NCI-H2196 (cell line): ENCODE measurements at regions not wholly inside any gene's neighbourhood (a gene's known extent, or its start where the extent isn't known, plus 50 kb on each side); places are given as distances from the start of the nearest gene placed in this dataset.
"Not testable (repeated sequence)": the region's sequence is repeated elsewhere in the genome, so short reads cannot be mapped to it uniquely, and the experiment has no call there.

Source experiments
- DNase-seq: peaks from one replicate; lab custom pipeline; 2025; ENCODE audit not compliant: unreplicated experiment; lab: John Stamatoyannopoulos, UW

GRCh38 chr5:153357493-153358112, 132.9 kb upstream of the GRIA1 start:
- DNase-seq, result no peak

- DNase-seq, result no peak
These were observed 132.0 kb upstream of the GRIA1 start for GRCh38 chr5:153358315-153358976.

GRCh38 chr5:153360860-153361259, 129.6 kb upstream of the GRIA1 start:
- DNase-seq, result no peak

GRCh38 chr5:153361735-153362409, 128.6 kb upstream of the GRIA1 start:
- DNase-seq, result no peak

GRCh38 chr5:153365547-153365946, 124.9 kb upstream of the GRIA1 start:
- no peak for DNase-seq

DNA sequence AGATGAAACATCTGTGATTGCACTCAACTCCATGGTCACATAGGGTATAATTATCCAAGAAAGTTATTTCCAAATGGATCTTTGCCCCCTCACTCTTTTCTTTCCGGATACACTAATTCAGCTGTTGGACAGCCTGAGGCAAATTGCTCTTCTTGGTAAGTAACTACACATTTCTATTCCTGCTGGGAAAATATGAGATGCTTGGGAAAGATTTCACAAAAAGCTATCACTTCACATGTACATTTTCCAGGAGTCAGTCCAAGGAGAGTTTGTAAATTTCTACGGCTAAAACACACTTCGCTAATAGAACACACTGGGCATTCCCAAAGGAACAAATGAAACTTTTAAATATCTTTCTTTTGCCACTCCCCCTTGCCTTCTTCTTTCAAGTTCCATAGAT, 123.0 kb upstream of the GRIA1 start:
- DNase-seq, result no peak

- peak; percentile 8 for DNase-seq
These were observed 117.9 kb upstream of the GRIA1 start for GRCh38 chr5:153372425-153373129.

- DNase-seq, result no peak
These were observed 117.4 kb upstream of the GRIA1 start for GRCh38 chr5:153373130-153373498.

- not testable (repeated sequence) for DNase-seq
These were observed 108.8 kb upstream of the GRIA1 start for GRCh38 chr5:153381630-153382029.

GRCh38 chr5:153390569-153390968, 99.9 kb upstream of the GRIA1 start:
- DNase-seq, result no peak

- DNase-seq, result no peak
These were observed 90.9 kb upstream of the GRIA1 start for GRCh38 chr5:153399595-153399994.

GRCh38 chr5:153400931-153401330, 89.5 kb upstream of the GRIA1 start:
- no peak for DNase-seq

DNA sequence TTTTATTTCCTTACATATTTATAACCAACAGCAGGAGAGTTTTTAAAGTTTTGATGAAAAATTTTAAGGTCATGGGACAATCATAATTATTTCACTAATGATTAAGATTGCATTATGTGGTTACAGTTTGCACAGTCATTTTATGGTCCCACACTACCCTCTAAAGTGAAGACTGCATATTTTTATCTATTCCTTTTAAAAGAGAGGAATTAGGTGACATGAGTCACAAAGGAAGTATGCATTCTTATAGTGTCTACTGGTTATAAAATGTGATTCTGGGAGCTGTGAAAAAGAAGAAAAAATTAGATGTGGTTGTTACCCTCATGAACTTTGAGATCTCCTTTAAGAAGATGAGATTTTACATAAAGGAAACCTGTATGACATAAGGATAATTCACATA, 87.9 kb upstream of the GRIA1 start:
- DNase-seq, result no peak

- no peak for DNase-seq
These were observed 87.0 kb upstream of the GRIA1 start for GRCh38 chr5:153403470-153403869.

DNA sequence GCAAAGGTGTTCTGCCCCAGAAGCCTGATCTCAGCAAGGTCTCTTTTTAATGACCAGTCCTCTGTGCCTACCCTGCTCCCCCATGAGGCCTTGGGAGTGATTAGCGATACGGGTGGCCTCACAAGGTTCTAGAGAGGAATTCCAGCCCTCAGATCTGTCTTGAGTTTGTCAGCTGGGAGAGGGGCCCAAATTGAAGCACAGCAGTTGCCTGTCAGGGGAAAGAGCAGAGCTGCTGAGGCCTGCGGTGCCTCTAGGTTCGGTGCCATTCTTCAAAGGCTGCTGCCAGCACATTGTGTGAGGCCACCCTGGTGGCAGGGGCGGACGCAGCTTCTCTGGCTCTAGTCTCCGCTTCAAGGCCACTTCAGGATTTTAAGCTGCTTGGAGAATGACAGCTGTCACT, 85.7 kb upstream of the GRIA1 start:
- no peak for DNase-seq

- DNase-seq, result no peak
These were observed 68.8 kb upstream of the GRIA1 start for GRCh38 chr5:153421676-153422075.

- no peak for DNase-seq
These were observed 64.6 kb upstream of the GRIA1 start for GRCh38 chr5:153425914-153426313.

DNA sequence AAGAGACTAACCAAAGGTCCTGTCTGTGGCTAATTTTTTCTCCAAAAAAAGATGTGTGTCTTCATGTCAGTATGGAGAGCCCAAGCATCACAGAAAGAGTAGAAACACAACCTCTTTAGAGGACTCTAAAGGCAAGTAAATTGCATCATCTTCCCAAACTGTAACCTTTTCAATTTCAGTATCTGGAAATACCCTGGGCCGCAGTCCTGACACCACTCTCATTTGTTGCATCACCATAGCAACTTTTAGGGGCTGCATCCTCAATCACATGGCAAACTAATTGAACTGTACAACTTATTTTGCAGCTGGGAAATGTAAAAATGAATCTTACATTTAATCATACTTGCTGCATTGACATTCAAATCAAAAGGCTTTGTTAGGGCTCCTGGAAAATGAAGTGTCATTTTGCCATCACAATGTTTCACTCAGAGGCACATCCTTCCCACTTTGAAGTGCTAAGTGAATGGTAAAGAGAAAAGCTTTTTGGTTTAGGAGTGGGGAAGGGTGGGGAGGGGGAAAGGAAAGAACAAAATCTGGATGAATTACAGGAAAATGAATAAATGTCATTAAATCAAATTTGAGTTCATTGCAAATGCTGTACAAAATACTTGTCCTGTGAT, 60.6 kb upstream of the GRIA1 start:
- no peak for DNase-seq

DNA sequence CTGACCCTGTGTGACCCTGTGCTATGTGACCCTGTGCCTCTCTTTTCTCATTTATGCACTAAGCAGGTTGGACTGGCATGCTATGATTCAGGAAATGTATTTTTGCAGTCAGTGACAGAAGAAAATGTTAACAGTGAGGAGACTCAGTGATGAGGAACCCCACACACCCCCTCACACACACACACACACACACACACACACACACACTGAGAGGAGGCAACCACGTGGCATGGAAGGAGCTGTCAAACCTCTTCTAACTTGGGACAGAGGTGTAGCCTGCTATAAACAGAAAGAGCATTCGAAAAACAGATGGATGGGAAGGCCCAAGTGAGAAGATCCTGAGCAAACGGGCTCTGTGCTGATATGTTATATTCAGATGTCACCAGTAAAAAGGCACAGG, 57.9 kb upstream of the GRIA1 start:
- no peak for DNase-seq

- DNase-seq, result no peak
These were observed 53.2 kb upstream of the GRIA1 start for GRCh38 chr5:153437251-153437650.

DNA sequence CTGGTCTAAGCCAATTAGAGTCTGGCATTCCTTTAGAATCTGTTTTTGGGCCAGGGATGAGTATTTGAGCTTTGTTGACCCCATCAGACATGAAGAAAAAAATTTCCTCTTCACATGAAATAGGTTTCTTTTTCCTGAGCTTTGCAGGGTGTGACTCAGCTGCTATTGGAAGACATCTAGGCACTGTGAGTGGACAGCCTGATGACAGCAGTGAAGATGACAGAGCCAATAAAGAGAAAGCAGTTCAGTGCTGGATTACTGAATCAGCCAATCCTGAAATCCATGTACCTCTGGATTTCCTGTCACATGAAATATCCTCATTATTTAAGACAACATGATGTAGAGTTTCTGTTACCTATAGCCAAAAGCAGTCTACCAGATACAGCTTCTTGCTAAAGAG, 51.3 kb upstream of the GRIA1 start:
- DNase-seq, result no peak
